Lung (tissue), 11 donors: ENCODE measurements at regions not wholly inside any gene's neighbourhood (a gene's known extent, or its start where the extent isn't known, plus 50 kb on each side); places are given as distances from the start of the nearest gene placed in this dataset.
A peak's percentile ranks its signal among the peaks of the same experiment; 100 is the strongest.
"Not testable (repeated sequence)": the region's sequence is repeated elsewhere in the genome, so short reads cannot be mapped to it uniquely, and the experiment has no call there.

Experiments
- ATAC-seq: fragments of 200-7000 bp; cut with Tn5 transposase; one replicate; pipeline ENCODE4 v1.9.1; 2020; ENCODE audit warnings: moderate number of reproducible peaks; ENCODE audit not compliant: insufficient read depth, low FRiP score
- DNase-seq, 3 donors: peaks; one replicate each; pipeline ENCODE4 v3.0.0-alpha.2; 2013 to 2017
- H3K27ac ChIP-seq, 2 donors: one replicate each; pipeline ENCODE4 v1.5.1; 2013; ENCODE audit warnings: mild to moderate bottlenecking in 2 of 2, moderate library complexity in 2 of 2, control low read depth in 1 of 2, inconsistent platforms in 1 of 2, low read depth in 1 of 2, low read length in 1 of 2
- H3K27me3 ChIP-seq, 3 donors: one replicate each; pipeline ENCODE4 v1.5.1; 2013; ENCODE audit warnings: low read length in 2 of 3; ENCODE audit not compliant: control insufficient read depth in 3 of 3, insufficient read depth in 3 of 3
- H3K36me3 ChIP-seq, 4 donors: one replicate each; pipeline ENCODE4 v1.5.1; 2013; ENCODE audit warnings: low read length in 4 of 4, mild to moderate bottlenecking in 1 of 4, moderate library complexity in 1 of 4; ENCODE audit not compliant: control insufficient read depth in 4 of 4, insufficient read depth in 4 of 4
- H3K4me1 ChIP-seq, 5 donors: one replicate each; pipeline ENCODE4 v1.5.1; 2013; ENCODE audit warnings: low read length in 5 of 5, mild to moderate bottlenecking in 2 of 5, moderate library complexity in 1 of 5; ENCODE audit not compliant: control insufficient read depth in 5 of 5, insufficient read depth in 5 of 5
- H3K4me3 ChIP-seq: one replicate; pipeline ENCODE4 v1.5.1; 2013; ENCODE audit warnings: mild to moderate bottlenecking, control low read depth, moderate library complexity
- H3K9ac ChIP-seq, 2 donors: one replicate each; pipeline ENCODE4 v1.5.1; 2013; ENCODE audit warnings: low read length in 2 of 2, control low read depth in 1 of 2; ENCODE audit not compliant: insufficient read depth in 1 of 2
- H3K9me3 ChIP-seq, 4 donors: one replicate each; pipeline ENCODE4 v1.5.1; 2013; ENCODE audit warnings: low read length in 3 of 4, mild to moderate bottlenecking in 1 of 4, moderate library complexity in 1 of 4; ENCODE audit not compliant: control insufficient read depth in 4 of 4, insufficient read depth in 3 of 4
- whole genome bisulfite sequencing, 2 donors: extraction: QIAGEN DNeasy Blood & Tissue Kit; methylation state at CpG; one replicate each; pipeline ENCODE4 v1.1.7; 2013; 5-methylcytosine and 5-hydroxymethylcytosine counted together
- TF ChIP-seq, protein P1 (sequence below): IDR thresholded peaks from 2 replicates; pipeline ENCODE4 v1.5.1; 2012; ENCODE audit warnings: mild to moderate bottlenecking; ENCODE audit errors: control extremely low read depth, extremely low read depth
- donor health status: control.
- donor health status: control.
- donor health status: Bipolar disorder and iron deficiency.
- donor health status: healthy.
- donor health status: DM: yes; HTN: yes; CAD: no.

DNA sequence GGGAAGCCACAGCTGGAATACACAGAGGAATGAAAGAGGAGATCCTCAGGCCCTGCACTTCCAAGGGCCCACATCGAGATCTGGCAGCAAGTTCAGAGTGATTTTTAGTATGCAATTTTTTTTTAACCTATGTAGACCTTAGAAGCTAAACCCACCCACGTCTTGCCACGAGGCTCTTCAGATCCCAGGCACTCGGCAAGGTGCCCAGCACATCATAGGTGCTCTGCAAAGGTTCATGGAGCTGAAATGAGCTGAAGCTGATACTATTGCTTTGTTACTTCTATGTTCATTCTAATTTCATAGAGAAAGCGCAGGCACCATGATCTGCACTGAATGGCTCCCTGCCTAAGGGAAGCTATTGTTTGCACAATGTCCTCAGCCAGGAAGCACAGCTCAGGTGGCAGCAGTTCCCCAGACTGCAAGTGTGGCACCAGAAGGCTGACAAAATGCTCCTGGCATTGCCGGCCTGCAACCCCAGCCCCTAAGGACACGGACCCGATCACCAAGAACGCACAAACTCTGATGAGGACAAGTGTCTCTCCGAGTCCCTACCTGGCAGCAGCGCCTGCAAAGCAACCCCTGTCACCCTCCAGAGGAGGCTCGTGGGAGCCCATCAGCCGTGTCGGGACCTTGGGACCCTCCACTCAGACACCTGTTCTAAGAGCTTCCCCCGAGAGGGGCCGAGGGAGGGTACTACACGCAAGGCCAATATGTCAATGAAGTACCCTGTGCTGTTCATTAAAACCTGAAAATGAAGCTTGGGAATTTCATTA lies 264.2 kb downstream of the NPHP4 start:
- H3K4me3 ChIP-seq: no peak overlapping the region
- H3K9me3 ChIP-seq: no peaks in the 10 kb centered on the region
- H3K36me3 ChIP-seq: no peaks in the 10 kb centered on the region
- ATAC-seq (no peak), DNase-seq (no peak)
- 54 to 72% methylated on average over 17 of the region's 17 CpGs for WGBS, 2 donors
- TF ChIP-seq, protein P1, sequence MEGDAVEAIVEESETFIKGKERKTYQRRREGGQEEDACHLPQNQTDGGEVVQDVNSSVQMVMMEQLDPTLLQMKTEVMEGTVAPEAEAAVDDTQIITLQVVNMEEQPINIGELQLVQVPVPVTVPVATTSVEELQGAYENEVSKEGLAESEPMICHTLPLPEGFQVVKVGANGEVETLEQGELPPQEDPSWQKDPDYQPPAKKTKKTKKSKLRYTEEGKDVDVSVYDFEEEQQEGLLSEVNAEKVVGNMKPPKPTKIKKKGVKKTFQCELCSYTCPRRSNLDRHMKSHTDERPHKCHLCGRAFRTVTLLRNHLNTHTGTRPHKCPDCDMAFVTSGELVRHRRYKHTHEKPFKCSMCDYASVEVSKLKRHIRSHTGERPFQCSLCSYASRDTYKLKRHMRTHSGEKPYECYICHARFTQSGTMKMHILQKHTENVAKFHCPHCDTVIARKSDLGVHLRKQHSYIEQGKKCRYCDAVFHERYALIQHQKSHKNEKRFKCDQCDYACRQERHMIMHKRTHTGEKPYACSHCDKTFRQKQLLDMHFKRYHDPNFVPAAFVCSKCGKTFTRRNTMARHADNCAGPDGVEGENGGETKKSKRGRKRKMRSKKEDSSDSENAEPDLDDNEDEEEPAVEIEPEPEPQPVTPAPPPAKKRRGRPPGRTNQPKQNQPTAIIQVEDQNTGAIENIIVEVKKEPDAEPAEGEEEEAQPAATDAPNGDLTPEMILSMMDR: no peak
- H3K27me3 ChIP-seq: no peaks in the 10 kb centered on the region
- no peak overlapping the region for H3K27ac ChIP-seq
- no peak overlapping the region for H3K9ac ChIP-seq
- H3K4me1 ChIP-seq: peaks cover 0 to 12% (median 0%) of the 10 kb centered on the region in 5 donors

DNA sequence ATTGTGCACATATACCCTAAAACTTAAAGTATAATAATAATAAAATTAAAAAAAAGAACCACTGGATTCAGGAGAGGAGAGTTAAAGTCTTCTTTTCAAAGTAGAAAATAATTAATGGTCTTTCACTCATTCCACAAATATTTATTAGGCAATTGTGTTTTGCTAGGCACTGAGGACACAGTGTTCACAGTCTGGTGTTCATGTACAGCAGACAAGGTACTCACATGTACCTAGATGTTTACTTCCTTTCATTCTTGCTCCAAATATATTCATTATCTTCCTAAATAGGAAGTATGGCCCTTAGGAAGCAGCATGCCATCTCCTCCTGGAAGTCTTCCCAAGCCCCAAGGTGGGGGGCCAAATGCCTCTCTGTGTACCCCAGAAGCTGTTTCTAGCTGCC lies 265.0 kb downstream of the NPHP4 start:
- Histone ChIP-seq H3K4me1 (peaks cover 0 to 14% (median 0%) of the 10 kb centered on the region in 5 donors), H3K27ac (no peak overlapping the region), H3K4me3 (no peak overlapping the region), H3K9me3 (no peaks in the 10 kb centered on the region), H3K9ac (no peak overlapping the region), H3K36me3 (no peaks in the 10 kb centered on the region), H3K27me3 (no peaks in the 10 kb centered on the region)
- DNase-seq: no peak
- TF ChIP-seq, protein P1: no peak
- ATAC-seq: no peak

DNA sequence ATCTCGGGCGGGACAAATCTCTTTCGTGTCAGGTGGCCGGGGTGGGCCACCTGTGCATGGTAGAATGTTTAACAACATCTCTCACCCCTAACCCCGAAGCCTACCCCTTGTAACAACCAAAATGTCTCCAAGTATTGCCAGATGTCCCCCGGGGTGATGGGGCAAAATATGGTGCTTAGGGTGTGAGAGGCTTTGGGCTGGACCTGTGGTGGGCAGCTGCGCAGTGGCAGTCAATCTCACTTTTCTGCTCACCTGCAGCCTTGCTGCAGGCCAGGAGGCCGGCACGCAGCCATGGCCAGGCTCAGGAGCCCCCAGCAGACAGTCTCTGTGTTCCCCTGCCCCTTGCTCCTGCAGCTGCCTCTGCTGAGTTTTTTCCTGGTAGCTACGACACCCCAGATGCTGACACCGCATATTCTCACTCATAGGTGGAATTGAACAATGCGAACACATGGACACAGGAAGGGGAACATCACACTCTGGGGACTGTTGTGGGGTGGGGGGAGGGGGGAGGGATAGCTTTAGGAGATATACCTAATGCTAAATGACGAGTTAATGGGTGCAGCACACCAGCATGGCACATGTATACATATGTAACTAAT lies 265.5 kb downstream of the NPHP4 start:
- H3K27ac ChIP-seq, H3K9me3 ChIP-seq, H3K36me3 ChIP-seq, H3K9ac ChIP-seq, DNase-seq, H3K27me3 ChIP-seq, H3K4me3 ChIP-seq, ATAC-seq: not testable (repeated sequence)
- peaks cover 0 to 14% (median 0%) of the 10 kb centered on the region in 5 donors for H3K4me1 ChIP-seq
- 66 to 67% methylated on average over 12 of the region's 13 CpGs for WGBS, 2 donors

DNA sequence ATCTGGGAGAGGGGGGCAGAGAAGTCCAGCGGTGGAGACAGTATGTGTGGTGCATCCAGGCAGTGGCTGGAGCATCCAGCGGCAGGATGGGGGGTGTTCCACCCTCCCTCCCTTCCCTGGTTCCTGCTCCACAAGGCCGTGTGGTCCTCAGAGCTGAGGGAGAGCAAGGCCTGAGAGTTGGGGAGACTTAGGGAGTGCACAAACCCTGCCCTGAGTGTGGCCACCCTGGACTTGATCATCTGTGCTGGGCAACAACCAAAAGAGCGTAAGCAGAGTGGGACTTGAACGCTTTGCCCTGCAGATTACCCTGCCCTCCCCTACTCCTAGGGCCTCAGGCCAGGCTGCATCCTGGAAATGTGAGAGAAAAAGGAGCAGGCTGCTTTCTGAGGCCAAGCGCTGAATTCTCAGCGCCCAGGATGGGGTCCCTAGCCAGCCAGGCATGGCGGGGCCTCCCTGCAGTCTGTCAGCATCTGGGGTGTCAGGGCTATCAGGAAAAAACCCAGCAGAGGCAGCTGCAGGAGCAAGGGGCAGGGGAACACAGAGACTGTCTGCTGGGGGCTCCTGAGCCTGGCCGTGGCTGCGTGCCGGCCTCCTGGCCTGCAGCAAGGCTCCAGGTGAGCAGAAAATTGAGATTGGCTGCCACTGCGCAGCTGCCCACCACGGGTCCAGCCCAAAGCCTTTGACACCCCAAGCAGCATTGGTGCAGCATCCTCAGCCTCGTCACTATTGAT lies 266.2 kb downstream of the NPHP4 start:
- H3K36me3 ChIP-seq: no peaks in the 10 kb centered on the region
- peaks cover 0 to 2% (median 0%) of the 10 kb centered on the region in 4 donors for H3K9me3 ChIP-seq
- DNase-seq (peak in 1 of 3 donors; percentile 16), ATAC-seq (no peak)
- TF ChIP-seq, protein P1: no peak
- no peak overlapping the region for H3K4me3 ChIP-seq
- 69 to 83% methylated on average over 14 of the region's 14 CpGs for WGBS, 2 donors
- H3K27ac ChIP-seq: no peak overlapping the region
- peaks cover 0 to 14% (median 0%) of the 10 kb centered on the region in 5 donors for H3K4me1 ChIP-seq
- H3K9ac ChIP-seq: no peak overlapping the region
- H3K27me3 ChIP-seq: no peaks in the 10 kb centered on the region
